OCI-LY7 (cell line): ENCODE measurements at regions not wholly inside any gene's neighbourhood (a gene's known extent, or its start where the extent isn't known, plus 50 kb on each side); places are given as distances from the start of the nearest gene placed in this dataset.

ENCODE experiments used
- BruUV-seq: library from RNA; stranded (reverse); fragments of 400-500 nt; replicated peaks from 2 replicates; lab custom pipeline; 2021; lab: Mats Ljungman, UMichigan
- CTCF ChIA-PET: fragments of 300-600 bp; sonication (Branson Sonifier 250); formaldehyde crosslinking; loops from one replicate; lab custom pipeline; 2022; ENCODE audit warnings: antibody characterized with exemption; ENCODE audit not compliant: unreplicated experiment; lab: Charles Lee
- POLR2A ChIA-PET: fragments of 300-600 bp; sonication (Branson Sonifier 250); formaldehyde crosslinking; loops from one replicate; lab custom pipeline; 2022; ENCODE audit warnings: antibody characterized with exemption; lab: Charles Lee
- DNase-seq: peaks from one replicate; pipeline ENCODE4 v3.0.0-alpha.2; 2015; ENCODE audit warnings: low spot score
- H2AFZ ChIP-seq: fragments of 200-600 bp; sonication (generic), shearing (Covaris generic); 2 replicates; pipeline ENCODE4 v1.6.1; 2014; ENCODE audit warnings: mild to moderate bottlenecking, antibody characterized with exemption, low read length, moderate library complexity
- H3K27ac ChIP-seq: fragments of 200-600 bp; sonication (generic); 2 replicates; pipeline ENCODE4 v1.5.1; 2014; ENCODE audit warnings: mixed run types, low read depth, mild to moderate bottlenecking, moderate library complexity, low read length, inconsistent platforms; ENCODE audit not compliant: poor library complexity, severe bottlenecking
- H3K36me3 ChIP-seq: fragments of 200-600 bp; sonication (generic); 2 replicates; pipeline ENCODE4 v1.6.1; 2014; ENCODE audit warnings: mild to moderate bottlenecking, antibody characterized with exemption, low read length, moderate library complexity, mixed read lengths; ENCODE audit not compliant: insufficient read depth
- H3K4me1 ChIP-seq: fragments of 200-600 bp; sonication (generic); 2 replicates; pipeline ENCODE4 v1.5.1; 2014; ENCODE audit warnings: mild to moderate bottlenecking, low read length; ENCODE audit not compliant: insufficient read depth, poor library complexity, severe bottlenecking
- H3K4me2 ChIP-seq: fragments of 200-600 bp; sonication (generic); 2 replicates; pipeline ENCODE4 v1.6.1; 2014; ENCODE audit warnings: mild to moderate bottlenecking, low read length
- H3K4me3 ChIP-seq: fragments of 200-600 bp; sonication (generic); 2 replicates; pipeline ENCODE4 v1.5.1; 2014; ENCODE audit warnings: mild to moderate bottlenecking, low read depth, low read length; ENCODE audit not compliant: poor library complexity, severe bottlenecking
- H3K79me2 ChIP-seq: fragments of 200-600 bp; sonication (generic); 2 replicates; pipeline ENCODE4 v1.6.1; 2016; ENCODE audit warnings: low read depth, mild to moderate bottlenecking, low read length, moderate library complexity, mixed read lengths; ENCODE audit not compliant: insufficient read depth
- H3K9me2 ChIP-seq: fragments of 200-600 bp; sonication (generic); 2 replicates; pipeline ENCODE4 v1.6.1; 2016; ENCODE audit warnings: mild to moderate bottlenecking, low read length, mixed read lengths; ENCODE audit not compliant: insufficient read depth
- H3K9me3 ChIP-seq: fragments of 200-600 bp; sonication (generic); 2 replicates; pipeline ENCODE4 v1.6.1; 2014; ENCODE audit warnings: mild to moderate bottlenecking, mixed run types, low read length, mixed read lengths
- H4K20me1 ChIP-seq: fragments of 200-600 bp; sonication (generic); 2 replicates; pipeline ENCODE4 v1.6.1; 2014; ENCODE audit warnings: mild to moderate bottlenecking, antibody characterized with exemption, low read length, moderate library complexity, mixed read lengths; ENCODE audit not compliant: insufficient read depth
- CTCF ChIP-seq: fragments of 200-600 bp; sonication (generic); conservative IDR thresholded peaks from 2 replicates; pipeline ENCODE4 v1.5.1; 2014; ENCODE audit warnings: mild to moderate bottlenecking, antibody characterized with exemption, low read length, moderate library complexity, mixed read lengths
- EZH2phosphoT487 ChIP-seq: fragments of 200-600 bp; sonication (generic); IDR thresholded peaks from 2 replicates; pipeline ENCODE4 v1.6.1; 2018; ENCODE audit warnings: low read depth, borderline replicate concordance, mild to moderate bottlenecking, mixed run types, antibody characterized with exemption, low read length, moderate library complexity, mixed read lengths
- intact Hi-C: fragments of 100-400 bp; cut with micrococcal nuclease; formaldehyde crosslinking; loops from one replicate; pipeline ENCODE4 v1.10.0; 2022; ENCODE audit not compliant: unreplicated experiment

- CTCF ChIA-PET = no interaction called here
- no peaks in the 10 kb centered on the region for H3K9me2 ChIP-seq
- no peaks in the 10 kb centered on the region for H3K9me3 ChIP-seq
- H3K4me3 ChIP-seq = no peak overlapping the region
- DNase-seq = no peak
- H3K36me3 ChIP-seq = no peaks in the 10 kb centered on the region
- POLR2A ChIA-PET = no interaction called here
- no peaks in the 10 kb centered on the region for H3K4me1 ChIP-seq
- no TSS peak for BruUV-seq
- H3K79me2 ChIP-seq = no peaks in the 10 kb centered on the region
- no peak overlapping the region for H3K27ac ChIP-seq
- intact Hi-C loops = no loop called here
- H4K20me1 ChIP-seq = no peaks in the 10 kb centered on the region
- H2AFZ ChIP-seq = no peak overlapping the region
- H3K4me2 ChIP-seq = no peak overlapping the region
- TF ChIP-seq EZH2phosphoT487 (no peak), CTCF (no peak)
Observed at GRCh38 chr4:148522995-148523394, 80.8 kb upstream of the NR3C2 start.

DNA sequence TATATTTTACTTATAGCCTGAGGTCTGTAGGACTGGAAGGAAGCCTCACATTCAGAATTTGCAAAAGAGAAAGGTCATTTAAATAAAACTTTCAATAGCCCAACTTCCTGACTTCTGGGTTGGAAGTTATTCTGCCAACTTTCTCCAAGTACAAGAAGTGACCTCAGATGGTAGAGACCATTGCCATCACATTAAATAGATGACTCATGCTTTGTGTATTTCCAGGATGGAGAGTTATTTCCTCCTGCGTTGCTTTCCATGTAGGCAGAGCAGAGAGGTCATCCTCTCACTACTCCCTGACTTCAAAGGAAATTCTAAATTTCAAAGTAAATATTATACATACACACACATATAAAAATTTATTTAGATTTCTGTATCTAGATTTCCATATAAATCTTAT lies 73.0 kb upstream of the NR3C2 start:
- CTCF ChIA-PET = no interaction called here
- intact Hi-C loops = no loop called here
- no peak overlapping the region for H3K4me2 ChIP-seq

GRCh38 chr4:148514581-148514980 lies 72.4 kb upstream of the NR3C2 start:
- no peaks in the 10 kb centered on the region for H3K9me3 ChIP-seq
- H3K79me2 ChIP-seq = no peaks in the 10 kb centered on the region
- H3K4me1 ChIP-seq = no peaks in the 10 kb centered on the region
- TF ChIP-seq CTCF (no peak), EZH2phosphoT487 (no peak)
- no peak overlapping the region for H2AFZ ChIP-seq
- no peak overlapping the region for H3K4me2 ChIP-seq
- H3K27ac ChIP-seq = no peak overlapping the region
- BruUV-seq = no TSS peak
- DNase-seq = no peak
- H4K20me1 ChIP-seq = no peaks in the 10 kb centered on the region
- no peaks in the 10 kb centered on the region for H3K9me2 ChIP-seq
- CTCF ChIA-PET = no interaction called here
- H3K36me3 ChIP-seq = no peaks in the 10 kb centered on the region
- POLR2A ChIA-PET = no interaction called here
- intact Hi-C loops = no loop called here
- H3K4me3 ChIP-seq = no peak overlapping the region

More for the DNA sequence above, 73.0 kb upstream of the NR3C2 start:
- Histone ChIP-seq H3K36me3 (no peaks in the 10 kb centered on the region), H3K4me3 (no peak overlapping the region), H3K4me1 (no peaks in the 10 kb centered on the region), H3K27ac (no peak overlapping the region), H3K79me2 (no peaks in the 10 kb centered on the region), H2AFZ (no peak overlapping the region), H3K9me3 (no peaks in the 10 kb centered on the region), H4K20me1 (no peaks in the 10 kb centered on the region), H3K9me2 (no peaks in the 10 kb centered on the region)
- DNase-seq = no peak
- TF ChIP-seq CTCF (no peak), EZH2phosphoT487 (no peak)
- POLR2A ChIA-PET = no interaction called here
- BruUV-seq = no TSS peak
